ENCODE measurements at regions not wholly inside any gene's neighbourhood (a gene's known extent, or its start where the extent isn't known, plus 50 kb on each side); places are given as distances from the start of the nearest gene placed in this dataset.

- TF ChIP-seq CTCF (IDR thresholded peaks at IDR 0.05) (no peak), POLR2AphosphoS5 (IDR thresholded peaks at IDR 0.05) (no peak), EP300 (IDR thresholded peaks at IDR 0.05) (no peak)
Observed at GRCh38 chr13:72126424-72126823, 259.4 kb upstream of the DACH1 start.

Measured in sigmoid colon (tissue), 4 donors.